ENCODE measurements at regions not wholly inside any gene's neighbourhood (a gene's known extent, or its start where the extent isn't known, plus 50 kb on each side); places are given as distances from the start of the nearest gene placed in this dataset.

GRCh38 chr4:38280323-38280706 lies 320.1 kb downstream of the PTTG2 start:
- TF ChIP-seq, protein P1, sequence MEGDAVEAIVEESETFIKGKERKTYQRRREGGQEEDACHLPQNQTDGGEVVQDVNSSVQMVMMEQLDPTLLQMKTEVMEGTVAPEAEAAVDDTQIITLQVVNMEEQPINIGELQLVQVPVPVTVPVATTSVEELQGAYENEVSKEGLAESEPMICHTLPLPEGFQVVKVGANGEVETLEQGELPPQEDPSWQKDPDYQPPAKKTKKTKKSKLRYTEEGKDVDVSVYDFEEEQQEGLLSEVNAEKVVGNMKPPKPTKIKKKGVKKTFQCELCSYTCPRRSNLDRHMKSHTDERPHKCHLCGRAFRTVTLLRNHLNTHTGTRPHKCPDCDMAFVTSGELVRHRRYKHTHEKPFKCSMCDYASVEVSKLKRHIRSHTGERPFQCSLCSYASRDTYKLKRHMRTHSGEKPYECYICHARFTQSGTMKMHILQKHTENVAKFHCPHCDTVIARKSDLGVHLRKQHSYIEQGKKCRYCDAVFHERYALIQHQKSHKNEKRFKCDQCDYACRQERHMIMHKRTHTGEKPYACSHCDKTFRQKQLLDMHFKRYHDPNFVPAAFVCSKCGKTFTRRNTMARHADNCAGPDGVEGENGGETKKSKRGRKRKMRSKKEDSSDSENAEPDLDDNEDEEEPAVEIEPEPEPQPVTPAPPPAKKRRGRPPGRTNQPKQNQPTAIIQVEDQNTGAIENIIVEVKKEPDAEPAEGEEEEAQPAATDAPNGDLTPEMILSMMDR (IDR thresholded peaks at IDR 0.05; ENCODE audit: insufficient read depth, low read depth, low read length, missing control alignments), result no peak
- no peak overlapping the region for H3K4me3 ChIP-seq (ENCODE audit: low read depth, low read length)
- no peak for DNase-seq (ENCODE audit: low read depth)

DNA sequence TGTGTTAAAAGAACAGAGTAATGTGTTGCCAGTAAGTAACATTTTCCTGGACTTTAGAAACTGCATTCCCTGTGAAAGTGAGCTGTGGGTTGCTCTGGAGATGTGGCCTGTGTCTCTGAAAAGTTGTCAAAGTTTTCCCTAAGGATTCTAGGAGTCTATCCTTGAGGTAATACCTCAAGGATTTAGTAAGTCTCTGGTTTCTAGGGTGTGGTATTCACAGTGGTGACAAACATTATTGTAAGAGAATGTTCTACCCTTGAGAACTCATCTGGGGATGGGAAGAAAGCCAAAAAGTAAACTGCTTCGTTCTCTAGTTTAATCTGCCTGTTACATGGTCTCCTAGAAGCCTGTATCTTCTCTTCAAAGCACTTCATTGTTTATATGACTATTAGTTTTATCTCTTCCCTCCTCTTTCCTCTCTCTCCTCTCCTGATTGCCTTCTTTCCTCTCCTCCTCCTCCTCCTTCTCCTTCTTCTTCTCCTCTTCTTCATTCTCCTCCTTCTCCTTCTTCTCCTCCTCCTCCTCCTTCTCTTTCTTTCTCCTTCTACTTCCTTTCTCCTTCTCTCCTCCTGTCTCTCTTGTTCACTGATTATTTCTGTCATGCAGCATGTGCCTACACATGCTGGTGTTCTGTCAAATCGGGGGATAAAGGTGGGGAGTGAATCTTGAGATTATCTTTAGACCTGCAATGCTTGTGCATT lies 321.3 kb downstream of the PTTG2 start:
- TF ChIP-seq, protein P1 (IDR thresholded peaks at IDR 0.05; ENCODE audit: insufficient read depth, low read depth, low read length, missing control alignments), result no peak
- no peak overlapping the region for H3K4me3 ChIP-seq (ENCODE audit: low read depth, low read length)
- no peak for DNase-seq (ENCODE audit: low read depth)

DNA sequence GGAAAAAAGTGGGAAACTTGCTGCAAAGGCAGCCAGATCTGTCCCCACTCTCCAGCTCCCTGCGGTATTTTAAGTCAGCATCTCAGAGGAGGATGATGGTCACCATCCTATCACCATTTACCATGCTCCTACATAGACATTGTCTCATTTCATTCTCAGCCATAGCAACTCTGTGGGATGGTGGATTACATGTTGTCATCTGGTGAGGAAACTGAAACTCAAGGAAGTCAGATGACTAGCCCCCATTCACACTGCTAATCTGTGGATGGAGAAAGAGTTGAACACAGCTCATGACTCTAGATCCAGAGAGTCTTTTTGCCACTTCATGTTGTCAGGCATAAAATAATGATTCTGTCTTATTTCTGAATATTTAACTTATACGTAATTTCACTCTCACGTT lies 323.5 kb downstream of the PTTG2 start:
- no peak overlapping the region for H3K4me3 ChIP-seq (ENCODE audit: low read depth, low read length)
- DNase-seq (ENCODE audit: low read depth), result no peak
- TF ChIP-seq, protein P1 (IDR thresholded peaks at IDR 0.05; ENCODE audit: insufficient read depth, low read depth, low read length, missing control alignments), result no peak

DNA sequence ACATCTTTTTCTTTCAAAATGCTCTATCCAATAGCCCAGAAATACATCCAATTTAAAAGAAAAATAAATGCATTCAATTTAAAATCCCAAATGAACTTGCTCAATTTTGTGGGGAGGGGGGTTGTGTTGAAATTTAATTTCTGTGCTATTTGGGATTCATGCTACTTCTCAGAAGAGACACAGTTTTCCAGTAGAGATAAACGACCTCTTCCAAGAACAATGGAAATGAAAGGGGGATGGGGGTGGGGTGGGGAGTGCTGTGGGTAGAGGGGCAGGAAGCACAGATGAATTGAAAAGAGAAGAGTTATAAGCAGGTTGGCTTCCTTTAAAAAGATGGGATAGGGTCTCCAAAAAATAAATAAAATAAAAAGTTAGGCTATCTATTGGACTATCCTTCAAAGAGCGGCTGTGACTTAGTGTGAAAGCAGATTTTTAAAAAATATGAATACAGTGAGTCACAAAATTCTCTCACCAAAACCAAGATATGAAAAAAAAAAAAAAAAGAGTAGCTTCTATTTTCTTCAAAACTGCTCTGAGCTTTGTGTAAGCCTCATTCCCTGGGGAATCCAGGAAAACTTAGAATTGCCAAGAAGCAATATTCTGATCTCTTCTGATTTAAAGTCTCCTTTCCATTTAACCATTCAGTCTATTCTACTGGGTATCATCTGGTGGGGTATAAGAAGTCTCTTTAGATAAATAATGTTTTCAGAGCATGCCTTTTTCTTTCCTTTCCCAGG lies 324.3 kb downstream of the PTTG2 start:
- TF ChIP-seq, protein P1 (IDR thresholded peaks at IDR 0.05; ENCODE audit: insufficient read depth, low read depth, low read length, missing control alignments), result no peak
- H3K4me3 ChIP-seq (ENCODE audit: low read depth, low read length), result no peak overlapping the region
- DNase-seq (ENCODE audit: low read depth), result no peak

DNA sequence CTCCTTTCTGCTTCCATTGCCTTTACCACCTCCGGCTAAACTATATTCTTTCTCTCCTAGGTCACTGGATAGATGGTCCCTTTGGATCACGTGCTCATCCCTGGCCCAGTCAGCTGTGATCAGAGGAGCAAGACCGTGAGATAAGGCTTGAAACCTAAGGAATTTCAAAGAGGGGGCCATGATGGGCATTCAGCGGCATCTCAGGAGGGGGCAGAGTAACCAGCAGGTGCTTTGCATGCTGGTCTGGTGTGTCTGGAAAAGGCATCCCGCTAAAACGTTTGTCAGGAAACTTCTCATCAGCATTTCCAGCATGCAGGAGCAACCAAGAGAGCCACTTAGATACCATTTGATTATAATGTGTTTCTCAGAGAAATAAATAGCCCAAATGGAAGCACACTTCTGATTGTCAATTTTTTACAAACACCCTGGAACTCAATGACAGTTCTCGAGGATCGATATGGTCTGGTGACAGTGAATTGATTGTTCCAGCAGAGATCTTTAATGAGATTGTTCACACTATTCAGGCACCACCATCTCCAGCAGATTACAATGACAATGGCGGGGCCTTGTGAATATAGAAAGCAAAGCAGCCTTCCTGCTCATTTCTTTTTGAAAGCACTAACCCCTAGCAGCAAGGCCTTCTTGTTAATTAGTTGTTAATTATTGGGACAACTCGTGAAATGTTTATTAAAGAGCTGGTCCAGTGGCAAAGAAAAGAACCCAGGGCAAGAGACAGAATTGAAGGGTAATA lies 327.1 kb downstream of the PTTG2 start:
- no peak for DNase-seq (ENCODE audit: low read depth)
- H3K4me3 ChIP-seq (ENCODE audit: low read depth, low read length), result no peak overlapping the region
- TF ChIP-seq, protein P1 (IDR thresholded peaks at IDR 0.05; ENCODE audit: insufficient read depth, low read depth, low read length, missing control alignments), result no peak

- TF ChIP-seq, protein P1 (IDR thresholded peaks at IDR 0.05; ENCODE audit: insufficient read depth, low read depth, low read length, missing control alignments), result no peak
- DNase-seq (ENCODE audit: low read depth), result no peak
- H3K4me3 ChIP-seq (ENCODE audit: low read depth, low read length), result no peak overlapping the region
These were observed 329.4 kb downstream of the PTTG2 start for GRCh38 chr4:38289553-38289952.
